ENCODE measurements at regions not wholly inside any gene's neighbourhood (a gene's known extent, or its start where the extent isn't known, plus 50 kb on each side); places are given as distances from the start of the nearest gene placed in this dataset.
"Not testable (repeated sequence)": the region's sequence is repeated elsewhere in the genome, so short reads cannot be mapped to it uniquely, and the experiment has no call there.

DNA sequence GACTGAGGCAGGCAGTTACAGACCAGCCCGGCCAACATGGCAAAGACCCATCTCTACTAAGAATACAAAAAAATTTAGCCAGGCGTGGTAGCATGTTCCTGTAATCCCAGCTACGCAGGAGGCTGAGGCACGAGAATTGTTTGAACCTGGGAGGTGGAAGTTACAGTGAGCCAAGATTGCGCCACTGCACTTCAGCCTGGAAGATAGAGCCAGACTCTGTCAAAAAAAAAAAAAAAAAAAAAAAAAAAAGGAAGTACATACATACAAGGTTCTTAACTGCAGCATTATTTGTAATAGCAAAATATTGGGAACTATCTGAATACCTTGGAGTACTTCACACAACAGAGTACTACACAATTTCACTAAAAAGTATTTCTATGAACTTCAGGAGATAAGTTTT lies 183.5 kb upstream of the OLIG3 start:
- no peaks in the 10 kb centered on the region for H3K27me3 ChIP-seq (ENCODE audit: control insufficient read depth, insufficient read depth, low read length)
- TF ChIP-seq CTCF (IDR thresholded peaks at IDR 0.05; ENCODE audit: low read depth, low read length), result no peak
- H3K9me3 ChIP-seq (ENCODE audit: control insufficient read depth, insufficient read depth, low read length), result no peaks in the 10 kb centered on the region
- DNase-seq (ENCODE audit: low read depth, low spot score), result no peak
- ChIA-PET CTCF (no interaction called here), POLR2A (no interaction called here)
- H3K4me3 ChIP-seq (ENCODE audit: low read depth, low read length), result no peak overlapping the region
- no peak overlapping the region for H3K27ac ChIP-seq (ENCODE audit: low read depth, low read length)

DNA sequence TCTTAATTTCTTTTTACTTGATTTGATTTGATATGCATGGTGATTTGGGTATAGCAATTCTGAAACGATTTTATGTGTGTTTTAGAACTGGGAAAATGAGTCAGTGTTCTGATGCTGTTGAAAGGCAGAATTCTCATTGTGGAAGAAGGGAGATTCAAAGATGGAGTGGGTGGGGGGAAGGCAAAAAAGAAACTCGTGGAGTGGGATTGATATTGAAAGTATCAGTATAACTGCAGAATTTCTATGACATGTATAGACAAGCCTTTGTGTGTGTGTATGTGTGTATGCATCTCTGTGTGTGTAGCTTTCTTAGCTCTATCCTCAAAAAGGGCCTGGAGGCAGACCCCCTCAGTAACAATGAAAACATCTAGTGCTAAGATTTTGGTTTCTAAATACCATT lies 184.3 kb upstream of the OLIG3 start:
- Histone ChIP-seq H3K27me3 (ENCODE audit: control insufficient read depth, insufficient read depth, low read length) (no peaks in the 10 kb centered on the region), H3K27ac (ENCODE audit: low read depth, low read length) (no peak overlapping the region), H3K9me3 (ENCODE audit: control insufficient read depth, insufficient read depth, low read length) (no peaks in the 10 kb centered on the region), H3K4me3 (ENCODE audit: low read depth, low read length) (no peak overlapping the region)
- TF ChIP-seq CTCF (IDR thresholded peaks at IDR 0.05; ENCODE audit: low read depth, low read length), result no peak
- CTCF ChIA-PET, result no interaction called here
- DNase-seq (ENCODE audit: low read depth, low spot score), result no peak
- POLR2A ChIA-PET, result no interaction called here

GRCh38 chr6:137680705-137681346 lies 186.2 kb upstream of the TNFAIP3 start:
- CTCF ChIA-PET, result no interaction called here
- no peak for DNase-seq (ENCODE audit: low read depth, low spot score)
- POLR2A ChIA-PET, result no interaction called here

DNA sequence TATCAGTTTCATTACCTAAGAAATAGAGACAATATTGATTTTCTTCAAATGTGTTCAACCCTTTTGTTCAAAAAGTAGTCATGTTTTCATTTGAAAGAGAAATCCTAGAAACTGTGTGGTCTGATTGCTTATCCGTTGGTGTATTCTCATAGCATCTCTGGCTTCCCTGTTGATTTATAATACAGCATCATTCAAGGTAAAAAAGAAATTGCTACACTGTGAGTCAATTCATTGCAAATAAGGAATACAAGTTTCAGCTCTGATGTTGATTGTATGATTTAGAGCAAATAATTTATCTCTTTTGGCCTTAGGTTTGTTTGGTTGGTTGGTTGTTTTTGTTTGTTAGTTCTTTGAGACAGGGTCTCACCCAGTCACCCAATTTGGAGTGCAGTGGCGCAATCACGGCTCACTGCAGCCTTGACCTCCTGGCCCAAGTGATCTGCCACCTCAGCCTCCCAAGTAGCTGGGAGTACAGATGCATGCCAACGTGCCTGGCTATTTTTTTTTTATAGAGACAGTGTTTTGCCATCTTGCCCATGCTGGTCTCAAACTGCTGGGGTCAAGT lies 185.5 kb upstream of the TNFAIP3 start:
- ChIA-PET CTCF (no interaction called here), POLR2A (no interaction called here)
- no peak for DNase-seq (ENCODE audit: low read depth, low spot score)
- no peak overlapping the region for H3K27ac ChIP-seq (ENCODE audit: low read depth, low read length)
- H3K27me3 ChIP-seq (ENCODE audit: control insufficient read depth, insufficient read depth, low read length), result no peaks in the 10 kb centered on the region
- no peaks in the 10 kb centered on the region for H3K9me3 ChIP-seq (ENCODE audit: control insufficient read depth, insufficient read depth, low read length)
- H3K4me3 ChIP-seq (ENCODE audit: low read depth, low read length), result no peak overlapping the region
- no peak for TF ChIP-seq CTCF (IDR thresholded peaks at IDR 0.05; ENCODE audit: low read depth, low read length)

More at GRCh38 chr6:137680705-137681346, 186.2 kb upstream of the TNFAIP3 start:
- TF ChIP-seq CTCF (IDR thresholded peaks at IDR 0.05; ENCODE audit: low read depth, low read length), result no peak
- Histone ChIP-seq H3K4me3 (ENCODE audit: low read depth, low read length) (no peak overlapping the region), H3K9me3 (ENCODE audit: control insufficient read depth, insufficient read depth, low read length) (no peaks in the 10 kb centered on the region), H3K27ac (ENCODE audit: low read depth, low read length) (no peak overlapping the region), H3K27me3 (ENCODE audit: control insufficient read depth, insufficient read depth, low read length) (no peaks in the 10 kb centered on the region)

GRCh38 chr6:137682658-137683057 lies 184.4 kb upstream of the TNFAIP3 start:
- POLR2A ChIA-PET, CTCF ChIA-PET: not testable (repeated sequence)

More at GRCh38 chr6:137682658-137683057, 184.4 kb upstream of the TNFAIP3 start:
- DNase-seq (ENCODE audit: low read depth, low spot score); H3K4me3 ChIP-seq (ENCODE audit: low read depth, low read length); H3K27ac ChIP-seq (ENCODE audit: low read depth, low read length); H3K9me3 ChIP-seq (ENCODE audit: control insufficient read depth, insufficient read depth, low read length); H3K27me3 ChIP-seq (ENCODE audit: control insufficient read depth, insufficient read depth, low read length): not testable (repeated sequence)

Measured in AG04450 (cell line).